WERI-Rb-1 (cell line): ENCODE measurements at regions not wholly inside any gene's neighbourhood (a gene's known extent, or its start where the extent isn't known, plus 50 kb on each side); places are given as distances from the start of the nearest gene placed in this dataset.

Experiments
- DNase-seq: peaks from one replicate; pipeline ENCODE4 v3.0.0-alpha.2; 2020
- H3K27ac ChIP-seq: fragments of 250-450 bp; sonication (Bioruptor Pico); 2 replicates; pipeline ENCODE4 v1.5.1; 2020; ENCODE audit warnings: mild to moderate bottlenecking, moderate library complexity
- H3K27me3 ChIP-seq: fragments of 250-450 bp; sonication (Bioruptor Pico); 2 replicates; pipeline ENCODE4 v1.5.1; 2021; ENCODE audit warnings: mild to moderate bottlenecking, low read depth, moderate library complexity; ENCODE audit not compliant: insufficient read depth, severe bottlenecking
- H3K36me3 ChIP-seq: fragments of 250-450 bp; sonication (Bioruptor Pico); 2 replicates; pipeline ENCODE4 v1.5.1; 2020; ENCODE audit warnings: mild to moderate bottlenecking, moderate library complexity
- H3K4me3 ChIP-seq: 2 replicates; pipeline ENCODE4 v1.5.1; 2011; ENCODE audit warnings: low read depth, mild to moderate bottlenecking, control low read depth, low read length
- H3K9me3 ChIP-seq: fragments of 250-450 bp; sonication (Bioruptor Pico); 2 replicates; pipeline ENCODE4 v1.5.1; 2021; ENCODE audit warnings: mild to moderate bottlenecking, moderate library complexity; ENCODE audit not compliant: severe bottlenecking
- TF ChIP-seq, protein P1 (sequence below): IDR thresholded peaks from 2 replicates; pipeline ENCODE4 v1.5.1; 2011; ENCODE audit warnings: low read depth, mild to moderate bottlenecking, control low read depth, inconsistent platforms, low read length

DNA sequence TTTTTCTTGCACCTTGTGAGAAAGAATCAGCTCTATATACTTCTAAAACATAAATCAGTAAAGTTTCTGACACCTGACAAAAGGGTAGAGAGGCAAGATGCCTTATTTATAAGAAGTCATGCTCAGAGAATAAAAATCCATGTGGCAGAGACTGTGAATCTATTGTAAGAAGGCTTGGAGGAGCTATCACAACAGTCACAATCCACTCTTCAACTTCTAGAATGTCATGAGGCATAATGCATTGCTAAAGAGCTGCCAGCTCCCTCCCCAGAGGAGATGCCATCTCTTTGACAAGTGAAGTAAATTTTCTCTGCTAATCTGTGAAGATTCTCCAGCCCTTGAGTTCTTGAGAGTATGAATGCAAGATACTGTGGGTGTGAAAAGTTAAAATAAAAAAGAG, 971.2 kb upstream of the IGFBP7 start:
- Histone ChIP-seq H3K27me3 (no peaks in the 10 kb centered on the region), H3K27ac (no peak overlapping the region), H3K4me3 (no peak overlapping the region)

DNA sequence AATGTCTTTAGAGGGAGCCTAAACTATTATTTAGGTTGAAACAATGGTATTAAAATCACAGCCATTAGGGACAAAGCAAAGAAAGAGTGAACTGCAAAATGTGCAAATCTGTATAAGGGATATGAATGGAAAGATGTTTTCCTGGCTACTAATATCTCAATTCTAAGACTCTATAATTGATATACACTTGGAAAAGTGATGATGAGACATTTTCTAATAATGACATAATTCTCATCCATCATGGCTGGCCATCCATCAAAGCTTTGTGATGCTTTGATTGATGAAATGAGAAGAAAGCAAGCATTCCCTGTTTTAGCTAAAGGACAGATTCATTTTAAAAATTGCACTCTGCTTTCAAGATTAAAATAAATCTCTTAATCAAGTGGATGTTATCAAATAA, 965.5 kb upstream of the IGFBP7 start:
- H3K27me3 ChIP-seq = no peaks in the 10 kb centered on the region
- H3K4me3 ChIP-seq = no peak overlapping the region
- DNase-seq = no peak
- H3K36me3 ChIP-seq = no peaks in the 10 kb centered on the region
- H3K9me3 ChIP-seq = no peaks in the 10 kb centered on the region
- TF ChIP-seq, protein P1, sequence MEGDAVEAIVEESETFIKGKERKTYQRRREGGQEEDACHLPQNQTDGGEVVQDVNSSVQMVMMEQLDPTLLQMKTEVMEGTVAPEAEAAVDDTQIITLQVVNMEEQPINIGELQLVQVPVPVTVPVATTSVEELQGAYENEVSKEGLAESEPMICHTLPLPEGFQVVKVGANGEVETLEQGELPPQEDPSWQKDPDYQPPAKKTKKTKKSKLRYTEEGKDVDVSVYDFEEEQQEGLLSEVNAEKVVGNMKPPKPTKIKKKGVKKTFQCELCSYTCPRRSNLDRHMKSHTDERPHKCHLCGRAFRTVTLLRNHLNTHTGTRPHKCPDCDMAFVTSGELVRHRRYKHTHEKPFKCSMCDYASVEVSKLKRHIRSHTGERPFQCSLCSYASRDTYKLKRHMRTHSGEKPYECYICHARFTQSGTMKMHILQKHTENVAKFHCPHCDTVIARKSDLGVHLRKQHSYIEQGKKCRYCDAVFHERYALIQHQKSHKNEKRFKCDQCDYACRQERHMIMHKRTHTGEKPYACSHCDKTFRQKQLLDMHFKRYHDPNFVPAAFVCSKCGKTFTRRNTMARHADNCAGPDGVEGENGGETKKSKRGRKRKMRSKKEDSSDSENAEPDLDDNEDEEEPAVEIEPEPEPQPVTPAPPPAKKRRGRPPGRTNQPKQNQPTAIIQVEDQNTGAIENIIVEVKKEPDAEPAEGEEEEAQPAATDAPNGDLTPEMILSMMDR = no peak
- no peak overlapping the region for H3K27ac ChIP-seq

More for the DNA sequence above, 971.2 kb upstream of the IGFBP7 start:
- no peaks in the 10 kb centered on the region for H3K9me3 ChIP-seq
- no peak for DNase-seq
- H3K36me3 ChIP-seq = no peaks in the 10 kb centered on the region
- TF ChIP-seq, protein P1 = no peak

DNA sequence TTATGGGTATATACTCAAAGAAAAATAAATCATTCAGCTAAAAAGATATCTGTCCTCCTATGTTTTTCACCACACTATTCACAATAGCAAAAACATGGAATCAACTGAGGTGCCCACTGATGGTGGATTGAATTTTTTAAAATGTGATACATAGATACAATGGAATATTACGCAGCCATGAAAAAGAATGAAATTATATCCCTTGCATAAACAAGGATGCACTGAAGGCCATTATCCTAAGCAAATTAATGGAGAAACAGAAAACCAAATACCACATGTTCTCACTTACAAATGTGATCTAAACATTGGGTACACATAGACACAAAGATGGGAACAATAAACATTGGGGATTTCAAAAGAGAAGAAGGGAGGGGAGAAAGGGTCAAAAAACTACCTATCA, 964.2 kb upstream of the IGFBP7 start:
- TF ChIP-seq, protein P1 = no peak

DNA sequence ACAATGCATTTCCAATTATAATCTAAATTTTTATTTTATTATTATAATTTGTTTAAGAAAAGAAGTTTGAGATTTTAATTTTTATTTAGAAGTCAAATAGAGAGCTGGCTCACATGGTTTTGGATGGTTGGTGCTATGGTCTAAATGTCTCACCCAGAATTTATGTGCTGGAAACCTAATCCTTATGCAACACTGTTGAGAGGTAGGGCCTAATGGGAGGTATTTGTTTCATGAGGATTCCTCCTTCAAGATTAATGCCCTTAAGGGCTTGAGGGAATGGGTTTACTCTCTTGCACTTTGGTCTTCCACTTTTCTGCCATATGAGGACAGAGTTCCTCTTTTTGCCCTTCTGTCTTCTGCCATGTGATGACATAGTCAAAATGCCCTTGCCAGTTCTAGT, 960.5 kb upstream of the IGFBP7 start:
- TF ChIP-seq, protein P1 = no peak

More for the DNA sequence above, 964.2 kb upstream of the IGFBP7 start:
- H3K9me3 ChIP-seq = no peaks in the 10 kb centered on the region
- H3K36me3 ChIP-seq = no peaks in the 10 kb centered on the region
- no peak overlapping the region for H3K4me3 ChIP-seq
- DNase-seq = no peak
- no peak overlapping the region for H3K27ac ChIP-seq
- no peaks in the 10 kb centered on the region for H3K27me3 ChIP-seq

DNA sequence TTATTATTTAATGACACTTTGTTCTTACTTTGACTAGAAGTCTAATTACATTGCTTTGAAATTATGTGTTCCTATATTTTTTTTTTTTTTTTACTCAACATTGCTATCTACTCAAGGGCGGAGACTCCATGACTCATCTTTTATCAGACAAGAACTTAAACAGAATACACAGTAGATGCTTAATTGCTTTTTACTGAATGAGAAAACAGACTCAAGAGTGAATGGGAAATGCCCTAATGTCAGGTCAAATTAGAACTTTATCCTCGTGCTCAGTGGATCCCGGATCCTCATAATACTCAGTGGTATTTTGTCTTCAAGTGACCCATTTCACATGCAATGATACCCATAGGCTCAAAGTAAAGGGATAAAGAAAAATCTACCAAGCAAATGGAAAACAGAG, 954.5 kb upstream of the IGFBP7 start:
- TF ChIP-seq, protein P1 = no peak
- Histone ChIP-seq H3K36me3 (no peaks in the 10 kb centered on the region), H3K27me3 (no peaks in the 10 kb centered on the region), H3K9me3 (no peaks in the 10 kb centered on the region), H3K4me3 (no peak overlapping the region), H3K27ac (no peak overlapping the region)
- no peak for DNase-seq

More for the DNA sequence above, 960.5 kb upstream of the IGFBP7 start:
- Histone ChIP-seq H3K4me3 (no peak overlapping the region), H3K27ac (no peak overlapping the region), H3K36me3 (no peaks in the 10 kb centered on the region), H3K9me3 (no peaks in the 10 kb centered on the region), H3K27me3 (no peaks in the 10 kb centered on the region)
- DNase-seq = no peak

DNA sequence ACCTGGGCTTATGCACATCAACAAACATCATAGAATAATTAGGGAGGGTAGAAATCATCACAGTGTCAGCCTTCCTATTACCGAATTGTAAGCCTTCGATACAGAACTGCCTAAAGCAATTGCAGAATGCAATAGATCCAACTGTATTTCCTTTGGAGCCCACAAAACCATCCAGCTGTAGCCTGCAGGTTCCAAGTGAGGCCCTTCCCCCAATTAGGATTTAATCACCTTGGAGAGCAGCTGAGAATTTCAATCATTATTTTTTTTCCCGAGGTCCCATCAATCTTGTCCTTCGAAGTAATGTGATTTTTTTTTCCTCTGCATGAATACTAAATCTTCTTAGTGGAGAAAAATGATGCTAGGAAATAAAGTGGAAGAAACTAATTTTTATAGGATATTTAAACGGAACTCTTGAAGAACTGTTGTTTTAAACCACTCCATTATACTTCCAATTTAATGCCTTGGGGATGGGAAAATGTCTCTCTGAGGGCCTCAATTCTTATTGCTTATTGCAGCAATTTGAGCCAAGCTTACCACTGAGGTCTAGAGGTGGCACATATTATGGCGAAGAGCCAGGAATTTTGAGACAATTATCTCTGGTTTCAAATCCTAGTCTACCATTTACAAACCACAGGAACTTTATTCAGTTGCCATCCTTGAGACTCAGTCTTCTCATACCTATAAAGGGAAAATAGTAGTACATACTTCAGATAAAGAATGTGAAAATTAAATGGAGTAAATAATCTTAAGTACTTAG, 953.4 kb upstream of the IGFBP7 start:
- no peak overlapping the region for H3K4me3 ChIP-seq
- H3K36me3 ChIP-seq = no peaks in the 10 kb centered on the region
- no peak for DNase-seq
- no peaks in the 10 kb centered on the region for H3K27me3 ChIP-seq
- H3K27ac ChIP-seq = no peak overlapping the region
- TF ChIP-seq, protein P1 = no peak
- H3K9me3 ChIP-seq = peaks cover 3% of the 10 kb centered on the region
